ENCODE measurements at regions not wholly inside any gene's neighbourhood (a gene's known extent, or its start where the extent isn't known, plus 50 kb on each side); places are given as distances from the start of the nearest gene placed in this dataset.

- no peak for DNase-seq (ENCODE audit: extremely low spot score)
- ChIA-PET CTCF (no interaction called here), POLR2A (no interaction called here)
- no peak for TF ChIP-seq CTCF (IDR thresholded peaks at IDR 0.05; ENCODE audit: control extremely low read depth, extremely low read depth, low read depth, missing control alignments)
These were observed 437.2 kb upstream of the EDIL3 start for GRCh38 chr5:84821924-84822323.

GRCh38 chr5:84817953-84818352 is 433.3 kb upstream of the EDIL3 start:
- no peak for TF ChIP-seq CTCF (IDR thresholded peaks at IDR 0.05; ENCODE audit: control extremely low read depth, extremely low read depth, low read depth, missing control alignments)
- ChIA-PET CTCF (interaction anchor here (4.1 kb wide), 1 partner anchor 8 kb away, joined by 14 read pairs; no protein-coding TSS in a partner anchor), POLR2A (no interaction called here)
- no peak for DNase-seq (ENCODE audit: extremely low spot score)

- TF ChIP-seq CTCF (IDR thresholded peaks at IDR 0.05; ENCODE audit: control extremely low read depth, extremely low read depth, low read depth, missing control alignments) = no peak
- no peak for DNase-seq (ENCODE audit: extremely low spot score)
- ChIA-PET CTCF (interaction anchor here (1.2 to 4.1 kb wide), 3 partner anchors 9 to 22 kb away, joined by 3 to 14 read pairs (median 5); no protein-coding TSS in a partner anchor), POLR2A (no interaction called here)
These were observed 432.3 kb upstream of the EDIL3 start for GRCh38 chr5:84816746-84817547.

- CTCF ChIA-PET = interaction anchor here (1.2 to 4.1 kb wide), 3 partner anchors 10 to 22 kb away, joined by 3 to 14 read pairs (median 5); no protein-coding TSS in a partner anchor
- POLR2A ChIA-PET = no interaction called here
- DNase-seq (ENCODE audit: extremely low spot score) = no peak
- no peak for TF ChIP-seq CTCF (IDR thresholded peaks at IDR 0.05; ENCODE audit: control extremely low read depth, extremely low read depth, low read depth, missing control alignments)
These were observed 431.5 kb upstream of the EDIL3 start for GRCh38 chr5:84816160-84816559.

- ChIA-PET POLR2A (no interaction called here), CTCF (no interaction called here)
- TF ChIP-seq CTCF (IDR thresholded peaks at IDR 0.05; ENCODE audit: control extremely low read depth, extremely low read depth, low read depth, missing control alignments) = no peak
- DNase-seq (ENCODE audit: extremely low spot score) = no peak
These were observed 420.8 kb upstream of the EDIL3 start for GRCh38 chr5:84805473-84805872.

- TF ChIP-seq CTCF (IDR thresholded peaks at IDR 0.05; ENCODE audit: control extremely low read depth, extremely low read depth, low read depth, missing control alignments) = no peak
- ChIA-PET CTCF (interaction anchor here (1.9 kb wide), 1 partner anchor 10 kb away, joined by 6 read pairs; no protein-coding TSS in a partner anchor), POLR2A (no interaction called here)
- DNase-seq (ENCODE audit: extremely low spot score) = no peak
These were observed 411.7 kb upstream of the EDIL3 start for GRCh38 chr5:84796399-84796798.
